ENCODE measurements at regions not wholly inside any gene's neighbourhood (a gene's known extent, or its start where the extent isn't known, plus 50 kb on each side); places are given as distances from the start of the nearest gene placed in this dataset.

GRCh38 chr11:112722876-112723275 lies 238.3 kb upstream of the NCAM1 start:
- Histone ChIP-seq H3K36me3 (ENCODE audit: control insufficient read depth, insufficient read depth, low read length) (no peaks in the 10 kb centered on the region), H3K4me3 (ENCODE audit: low read depth, low read length) (no peak overlapping the region), H3K27me3 (ENCODE audit: control insufficient read depth, insufficient read depth, low read length) (no peaks in the 10 kb centered on the region)
- no peak for FAIRE-seq
- TF ChIP-seq, protein P1, sequence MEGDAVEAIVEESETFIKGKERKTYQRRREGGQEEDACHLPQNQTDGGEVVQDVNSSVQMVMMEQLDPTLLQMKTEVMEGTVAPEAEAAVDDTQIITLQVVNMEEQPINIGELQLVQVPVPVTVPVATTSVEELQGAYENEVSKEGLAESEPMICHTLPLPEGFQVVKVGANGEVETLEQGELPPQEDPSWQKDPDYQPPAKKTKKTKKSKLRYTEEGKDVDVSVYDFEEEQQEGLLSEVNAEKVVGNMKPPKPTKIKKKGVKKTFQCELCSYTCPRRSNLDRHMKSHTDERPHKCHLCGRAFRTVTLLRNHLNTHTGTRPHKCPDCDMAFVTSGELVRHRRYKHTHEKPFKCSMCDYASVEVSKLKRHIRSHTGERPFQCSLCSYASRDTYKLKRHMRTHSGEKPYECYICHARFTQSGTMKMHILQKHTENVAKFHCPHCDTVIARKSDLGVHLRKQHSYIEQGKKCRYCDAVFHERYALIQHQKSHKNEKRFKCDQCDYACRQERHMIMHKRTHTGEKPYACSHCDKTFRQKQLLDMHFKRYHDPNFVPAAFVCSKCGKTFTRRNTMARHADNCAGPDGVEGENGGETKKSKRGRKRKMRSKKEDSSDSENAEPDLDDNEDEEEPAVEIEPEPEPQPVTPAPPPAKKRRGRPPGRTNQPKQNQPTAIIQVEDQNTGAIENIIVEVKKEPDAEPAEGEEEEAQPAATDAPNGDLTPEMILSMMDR (IDR thresholded peaks at IDR 0.05; ENCODE audit: insufficient read depth, low read length, severe bottlenecking), result no peak
- DNase-seq (ENCODE audit: low read depth), result no peak

DNA sequence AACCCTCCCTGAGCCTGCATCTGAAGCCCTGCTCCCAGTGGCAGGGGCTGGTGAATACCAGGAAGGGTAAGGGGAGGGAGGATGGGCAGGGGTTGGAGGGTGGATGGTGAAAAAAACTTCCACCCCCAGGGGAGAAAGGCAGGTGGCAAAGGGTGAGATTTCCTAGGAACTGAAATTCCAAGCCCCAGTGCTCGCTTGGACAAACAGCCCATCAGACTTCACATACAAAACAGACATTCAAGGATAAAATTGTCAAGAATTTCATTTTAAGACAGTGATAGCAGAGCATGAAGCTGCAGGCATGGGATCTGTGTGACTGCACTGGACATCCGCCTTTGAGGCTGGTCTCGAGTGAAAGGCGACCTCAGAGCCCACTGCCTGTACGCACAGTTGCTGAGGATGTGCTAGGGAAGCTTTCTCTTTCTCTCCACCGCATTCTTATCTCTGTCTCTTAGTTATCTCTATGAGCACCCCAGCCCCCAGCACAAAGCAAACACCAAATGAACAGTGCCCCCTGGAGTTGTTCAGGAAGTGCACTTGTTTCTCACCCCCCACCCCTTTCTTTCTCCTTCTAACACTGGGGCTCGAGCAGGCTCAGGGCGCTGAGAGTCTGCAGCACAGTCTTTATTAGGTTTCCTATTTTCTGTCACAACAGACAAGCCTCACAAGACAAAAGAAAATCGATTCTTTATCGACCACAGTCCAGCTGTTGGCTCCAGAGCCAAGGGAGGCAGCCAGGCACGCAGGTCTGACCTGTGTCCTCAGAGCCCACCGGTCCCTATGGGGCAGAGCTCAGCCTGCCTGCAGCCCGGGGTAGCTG lies 237.3 kb upstream of the NCAM1 start:
- no peak overlapping the region for H3K4me3 ChIP-seq (ENCODE audit: low read depth, low read length)
- DNase-seq (ENCODE audit: low read depth), result no peak
- H3K36me3 ChIP-seq (ENCODE audit: control insufficient read depth, insufficient read depth, low read length), result no peaks in the 10 kb centered on the region
- no peaks in the 10 kb centered on the region for H3K27me3 ChIP-seq (ENCODE audit: control insufficient read depth, insufficient read depth, low read length)
- no peak for FAIRE-seq
- TF ChIP-seq, protein P1 (IDR thresholded peaks at IDR 0.05; ENCODE audit: insufficient read depth, low read length, severe bottlenecking), result no peak

DNA sequence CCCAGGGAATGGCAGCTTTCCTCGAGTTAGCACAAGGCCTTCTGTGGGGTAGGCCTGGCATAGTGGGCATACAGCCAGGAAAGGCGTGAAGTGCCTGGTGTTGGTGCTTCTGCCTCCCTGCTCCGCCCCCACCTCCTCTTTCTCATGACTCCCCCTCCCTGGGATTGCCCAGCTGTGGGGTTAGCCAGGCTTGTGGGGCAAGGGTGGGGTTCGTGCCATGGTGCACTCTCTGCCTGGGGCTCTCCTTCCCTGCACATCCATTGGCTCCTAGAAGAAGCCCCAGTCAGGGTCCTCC lies 236.8 kb upstream of the NCAM1 start:
- H3K4me3 ChIP-seq (ENCODE audit: low read depth, low read length), result no peak overlapping the region
- FAIRE-seq (no peak), DNase-seq (ENCODE audit: low read depth) (no peak)
- H3K27me3 ChIP-seq (ENCODE audit: control insufficient read depth, insufficient read depth, low read length), result no peaks in the 10 kb centered on the region
- H3K36me3 ChIP-seq (ENCODE audit: control insufficient read depth, insufficient read depth, low read length), result no peaks in the 10 kb centered on the region
- TF ChIP-seq, protein P1 (IDR thresholded peaks at IDR 0.05; ENCODE audit: insufficient read depth, low read length, severe bottlenecking), result no peak

DNA sequence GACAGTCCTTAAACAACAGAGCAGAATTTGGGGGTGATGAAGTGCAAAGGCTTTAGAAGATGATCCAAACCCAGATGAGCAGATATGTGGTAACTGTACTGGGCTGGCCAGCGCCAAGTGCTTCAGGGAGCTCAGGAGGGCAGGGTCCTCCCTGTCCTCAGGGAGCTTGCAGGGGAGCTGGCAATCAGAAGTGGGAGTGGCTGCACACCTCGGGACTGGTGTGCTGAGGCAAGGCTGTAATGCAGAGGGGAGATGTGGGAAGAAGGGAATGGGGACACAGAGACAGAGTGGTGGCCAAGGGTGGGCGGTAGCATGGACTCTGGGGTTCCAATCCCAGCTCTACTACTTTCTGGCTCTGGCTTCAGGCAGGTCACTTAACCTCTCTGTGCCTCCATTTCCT lies 235.6 kb upstream of the NCAM1 start:
- Histone ChIP-seq H3K27me3 (ENCODE audit: control insufficient read depth, insufficient read depth, low read length) (no peaks in the 10 kb centered on the region), H3K4me3 (ENCODE audit: low read depth, low read length) (no peak overlapping the region), H3K36me3 (ENCODE audit: control insufficient read depth, insufficient read depth, low read length) (no peaks in the 10 kb centered on the region)
- DNase-seq (ENCODE audit: low read depth) (no peak), FAIRE-seq (no peak)
- TF ChIP-seq, protein P1 (IDR thresholded peaks at IDR 0.05; ENCODE audit: insufficient read depth, low read length, severe bottlenecking), result no peak

DNA sequence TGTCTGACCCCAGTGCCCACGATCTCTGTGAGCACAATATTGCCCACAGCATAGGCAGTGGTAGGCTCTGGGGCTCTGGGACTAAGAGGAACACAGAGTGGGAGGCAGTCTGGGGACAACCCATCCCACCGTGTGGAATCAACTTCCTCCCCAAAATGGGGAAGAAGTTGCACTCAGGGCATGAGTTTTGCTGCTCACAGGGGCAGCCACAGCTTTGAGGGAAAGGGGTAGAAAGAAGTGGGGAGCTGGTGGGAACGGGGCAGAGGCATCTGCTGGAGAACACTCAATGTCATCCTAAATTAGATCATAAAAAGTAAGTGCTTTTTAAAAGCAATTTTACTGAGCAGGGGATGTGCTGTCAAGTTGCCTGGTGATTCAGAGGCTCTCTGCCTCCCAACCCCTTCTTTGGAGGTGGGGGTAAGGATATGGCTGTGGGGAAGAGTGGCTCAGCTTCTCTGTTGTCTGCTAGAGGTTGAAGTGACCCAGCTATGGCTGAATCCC lies 233.8 kb upstream of the NCAM1 start:
- Histone ChIP-seq H3K27me3 (ENCODE audit: control insufficient read depth, insufficient read depth, low read length) (no peaks in the 10 kb centered on the region), H3K4me3 (ENCODE audit: low read depth, low read length) (no peak overlapping the region), H3K36me3 (ENCODE audit: control insufficient read depth, insufficient read depth, low read length) (no peaks in the 10 kb centered on the region)
- no peak for FAIRE-seq
- TF ChIP-seq, protein P1 (IDR thresholded peaks at IDR 0.05; ENCODE audit: insufficient read depth, low read length, severe bottlenecking), result no peak
- DNase-seq (ENCODE audit: low read depth), result no peak

DNA sequence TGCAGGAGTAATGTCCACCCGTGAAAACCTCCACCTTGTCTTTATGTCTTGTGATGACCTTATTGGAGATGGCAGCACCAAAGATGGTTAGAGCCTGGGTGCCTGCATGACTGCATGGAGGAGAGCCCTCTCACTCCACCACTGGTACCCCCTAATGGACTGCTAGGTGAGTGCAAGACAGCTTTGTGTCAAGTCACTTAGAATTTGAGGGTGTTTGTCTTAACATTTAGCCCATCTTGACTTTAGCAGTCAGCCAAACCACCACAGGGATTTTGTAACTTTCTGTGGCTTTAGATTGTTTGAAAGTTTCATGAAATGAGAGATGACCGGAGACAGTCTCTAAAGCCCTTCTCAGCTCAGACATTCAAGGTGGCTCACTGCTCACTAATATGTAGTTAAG lies 232.9 kb upstream of the NCAM1 start:
- DNase-seq (ENCODE audit: low read depth), result no peak
- TF ChIP-seq, protein P1 (IDR thresholded peaks at IDR 0.05; ENCODE audit: insufficient read depth, low read length, severe bottlenecking), result no peak
- no peak overlapping the region for H3K4me3 ChIP-seq (ENCODE audit: low read depth, low read length)

More for the DNA sequence above, 232.9 kb upstream of the NCAM1 start:
- Histone ChIP-seq H3K27me3 (ENCODE audit: control insufficient read depth, insufficient read depth, low read length) (no peaks in the 10 kb centered on the region), H3K36me3 (ENCODE audit: control insufficient read depth, insufficient read depth, low read length) (no peaks in the 10 kb centered on the region)
- FAIRE-seq, result no peak

Data from bronchial epithelial cell (primary cell).